GM12878 (cell line): ENCODE measurements at regions not wholly inside any gene's neighbourhood (a gene's known extent, or its start where the extent isn't known, plus 50 kb on each side); places are given as distances from the start of the nearest gene placed in this dataset.

Source experiments
- ATAC-seq: fragments of 200-7000 bp; cut with Tn5 transposase; 3 replicates; pipeline ENCODE4 v1.9.1; 2020; ENCODE audit warnings: mild to moderate bottlenecking, moderate library complexity
- BruUV-seq: library from RNA; stranded (reverse); fragments of 400-500 nt; replicated peaks from 2 replicates; lab custom pipeline; 2021; lab: Mats Ljungman, UMichigan
- CTCF ChIA-PET: fragments of 300-600 bp; sonication (Branson Sonifier 250); formaldehyde crosslinking; extraction: SDS; loops from one replicate; lab custom pipeline; 2021; ENCODE audit warnings: inconsistent platforms; lab: Yijun Ruan, JAX
- POLR2A ChIA-PET: fragments of 350-600 bp; formaldehyde crosslinking; extraction: SDS; loops from one replicate; lab custom pipeline; 2021; ENCODE audit warnings: inconsistent platforms; lab: Charles Lee
- RAD21 ChIA-PET: fragments of 300-600 bp; sonication (Branson Sonifier 250); formaldehyde crosslinking; loops from one replicate; lab custom pipeline; 2023; ENCODE audit warnings: antibody characterized with exemption; ENCODE audit not compliant: unreplicated experiment; lab: Charles Lee
- SMC1A ChIA-PET: fragments of 300-600 bp; sonication (Branson Sonifier 250); formaldehyde crosslinking; loops from one replicate; lab custom pipeline; 2023; ENCODE audit not compliant: unreplicated experiment, uncharacterized antibody; lab: Charles Lee
- DNase-seq: peaks from one replicate; pipeline ENCODE4 v3.0.0-alpha.2; 2011; ENCODE audit warnings: low read depth, low spot score
- FAIRE-seq: peaks from 3 replicates; lab custom pipeline; 2011; peaks lifted over from hg19 to GRCh38; lab: Jason Lieb, UNC
- H2AFZ ChIP-seq: 2 replicates; pipeline ENCODE4 v1.6.0; 2011; ENCODE audit warnings: low read depth, low read length, control low read depth; ENCODE audit not compliant: control insufficient read depth
- H3K27ac ChIP-seq: 2 replicates; pipeline ENCODE4 v1.5.1; 2011; ENCODE audit warnings: control low read depth; ENCODE audit not compliant: control insufficient read depth, insufficient read depth
- H3K27me3 ChIP-seq, 2 experiments: replicated peaks in 1 of 2; 2 replicates each; pipeline versions ENCODE4 v1.6.0 to v1.6.1; 2011; ENCODE audit warnings: low read length in 1 of 2; ENCODE audit not compliant: control insufficient read depth in 2 of 2, insufficient read depth in 2 of 2
- H3K36me3 ChIP-seq, 2 experiments: 2 replicates each; pipeline ENCODE4 v1.5.1; 2011; ENCODE audit warnings: low read length in 1 of 2; ENCODE audit not compliant: control insufficient read depth in 2 of 2, insufficient read depth in 2 of 2
- H3K4me1 ChIP-seq: 2 replicates; pipeline ENCODE4 v1.6.1; 2011; ENCODE audit warnings: mild to moderate bottlenecking, low read length, moderate library complexity, mixed read lengths; ENCODE audit not compliant: control insufficient read depth, insufficient read depth
- H3K4me2 ChIP-seq: 2 replicates; pipeline ENCODE4 v1.6.0; 2011; ENCODE audit warnings: control low read depth; ENCODE audit not compliant: control insufficient read depth, insufficient read depth
- H3K4me3 ChIP-seq: fragments of 200-600 bp; sonication (generic); 2 replicates; pipeline ENCODE4 v1.5.1; 2016
- H3K79me2 ChIP-seq: 2 replicates; pipeline ENCODE4 v1.6.0; 2011; ENCODE audit warnings: low read length; ENCODE audit not compliant: control insufficient read depth, insufficient read depth
- H3K9ac ChIP-seq: 2 replicates; pipeline ENCODE4 v1.8.0; 2011; ENCODE audit warnings: low read length, control low read depth, mixed read lengths; ENCODE audit not compliant: control insufficient read depth, insufficient read depth
- H3K9me3 ChIP-seq: replicated peaks from 3 replicates; pipeline ENCODE4 v1.5.1; 2011; ENCODE audit warnings: mild to moderate bottlenecking, low read length; ENCODE audit not compliant: control insufficient read depth, insufficient read depth
- H4K20me1 ChIP-seq: 2 replicates; pipeline ENCODE4 v1.6.0; 2011; ENCODE audit not compliant: control insufficient read depth, insufficient read depth
- BMI1 ChIP-seq: fragments of 450-650 bp; IDR thresholded peaks from 2 replicates; pipeline ENCODE4 v1.6.1; 2016; ENCODE audit warnings: mild to moderate bottlenecking, moderate library complexity, borderline replicate concordance
- KAT2A ChIP-seq: conservative IDR thresholded peaks from 2 replicates; pipeline ENCODE4 v1.6.1; 2011; ENCODE audit warnings: low read depth, low read length; ENCODE audit not compliant: control insufficient read depth
- NFIC ChIP-seq: IDR thresholded peaks from 2 replicates; pipeline ENCODE4 v1.6.1; 2012; ENCODE audit warnings: low read depth, mild to moderate bottlenecking, inconsistent platforms, low read length, moderate library complexity
- NFYB ChIP-seq: IDR thresholded peaks from 2 replicates; pipeline ENCODE4 v1.6.1; 2011; ENCODE audit warnings: low read depth, mild to moderate bottlenecking, low read length, improper control_type of control experiment, moderate library complexity; ENCODE audit not compliant: insufficient read depth
- POU2F2 ChIP-seq: IDR thresholded peaks from 3 replicates; pipeline ENCODE4 v1.6.1; 2011; ENCODE audit warnings: low read depth, mild to moderate bottlenecking, low read length, borderline replicate concordance
- SMC3 ChIP-seq: IDR thresholded peaks from 2 replicates; pipeline ENCODE4 v1.6.1; 2011; ENCODE audit warnings: low read length, improper control_type of control experiment, borderline replicate concordance
- STAT3 ChIP-seq: IDR thresholded peaks from 2 replicates; pipeline ENCODE4 v1.6.1; 2011; ENCODE audit warnings: low read depth, low read length, improper control_type of control experiment
- YY1 ChIP-seq: IDR thresholded peaks from 2 replicates; pipeline ENCODE4 v1.6.1; 2011; ENCODE audit warnings: low read depth, mild to moderate bottlenecking, low read length
- WGBS: methylation state at CpG from one replicate; pipeline ENCODE4 v1.1.6; 2016; ENCODE audit warnings: low lambda C conversion rate; ENCODE audit not compliant: insufficient replicate concordance, insufficient coverage; ENCODE audit errors: missing lambda C conversion rate; 5-methylcytosine and 5-hydroxymethylcytosine counted together
- in situ Hi-C: fragments of 300-500 bp; cut with MboI; formaldehyde crosslinking; loops from 9 replicates; pipeline ENCODE4 v1.14.3; 2018; ENCODE audit warnings: mixed read lengths
- intact Hi-C: fragments of 100-400 bp; cut with micrococcal nuclease; formaldehyde crosslinking; loops from one replicate; pipeline ENCODE4 v1.14.2; 2022; ENCODE audit not compliant: unreplicated experiment
- TF ChIP-seq, protein P1 (sequence below): IDR thresholded peaks from 2 replicates; pipeline ENCODE4 v1.6.1; 2012; ENCODE audit warnings: mild to moderate bottlenecking, low read depth, low read length

DNA sequence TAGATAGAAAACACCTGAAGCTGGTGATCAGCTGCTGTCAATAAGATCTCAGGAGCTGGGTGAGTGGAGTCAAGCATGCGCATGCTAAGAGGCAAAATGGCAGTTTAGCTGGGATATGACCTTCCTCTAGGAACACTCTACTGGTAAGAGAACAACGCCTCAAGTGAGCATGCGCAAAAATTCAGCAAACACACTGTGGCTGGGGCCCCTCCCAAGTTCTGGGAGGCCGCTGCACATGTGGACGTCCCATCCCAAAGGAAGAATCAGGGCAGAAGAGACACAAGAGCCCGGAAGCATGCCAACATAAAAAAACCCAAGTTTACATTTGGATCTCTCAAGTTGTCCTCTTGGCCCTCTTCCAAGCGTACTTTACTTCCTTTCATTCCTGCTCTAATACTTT lies 126.3 kb upstream of the F3 start:
- ChIA-PET RAD21 (no interaction called here), POLR2A (interaction anchor here (0.6 kb wide), 1 partner anchor 191 kb away, joined by 4 read pairs; no protein-coding TSS in a partner anchor), SMC1A (interaction anchor here (1.0 to 1.4 kb wide), 3 partner anchors 9 to 135 kb away, joined by 3 read pairs; no protein-coding TSS in a partner anchor), CTCF (interaction anchor here (0.7 kb wide), 1 partner anchor 25 kb away, joined by 3 read pairs; no protein-coding TSS in a partner anchor)
- no peaks in the 10 kb centered on the region for H4K20me1 ChIP-seq
- no peak overlapping the region for H3K4me2 ChIP-seq
- ATAC-seq (no peak), DNase-seq (no peak), FAIRE-seq (no peak)
- 46% methylated on average over 7 of the region's 7 CpGs for WGBS
- no peak overlapping the region for H3K27ac ChIP-seq
- in situ Hi-C loops (no loop called here), intact Hi-C loops (loop anchor here (5.0 kb wide), 1 partner anchor 49 kb away; no protein-coding TSS in a partner anchor)
- no TSS peak for BruUV-seq
- H2AFZ ChIP-seq, result no peak overlapping the region
- H3K27me3 ChIP-seq, result 0 out of 4 replicates have a peak, but pooled peaks cover 0 to 1% of the 10 kb centered on the region in 2 experiments
- H3K9ac ChIP-seq, result no peak overlapping the region
- TF ChIP-seq NFIC (no peak), POU2F2 (no peak), STAT3 (no peak), NFYB (no peak), SMC3 (no peak), KAT2A (no peak), BMI1 (no peak), YY1 (no peak)
- TF ChIP-seq, protein P1, sequence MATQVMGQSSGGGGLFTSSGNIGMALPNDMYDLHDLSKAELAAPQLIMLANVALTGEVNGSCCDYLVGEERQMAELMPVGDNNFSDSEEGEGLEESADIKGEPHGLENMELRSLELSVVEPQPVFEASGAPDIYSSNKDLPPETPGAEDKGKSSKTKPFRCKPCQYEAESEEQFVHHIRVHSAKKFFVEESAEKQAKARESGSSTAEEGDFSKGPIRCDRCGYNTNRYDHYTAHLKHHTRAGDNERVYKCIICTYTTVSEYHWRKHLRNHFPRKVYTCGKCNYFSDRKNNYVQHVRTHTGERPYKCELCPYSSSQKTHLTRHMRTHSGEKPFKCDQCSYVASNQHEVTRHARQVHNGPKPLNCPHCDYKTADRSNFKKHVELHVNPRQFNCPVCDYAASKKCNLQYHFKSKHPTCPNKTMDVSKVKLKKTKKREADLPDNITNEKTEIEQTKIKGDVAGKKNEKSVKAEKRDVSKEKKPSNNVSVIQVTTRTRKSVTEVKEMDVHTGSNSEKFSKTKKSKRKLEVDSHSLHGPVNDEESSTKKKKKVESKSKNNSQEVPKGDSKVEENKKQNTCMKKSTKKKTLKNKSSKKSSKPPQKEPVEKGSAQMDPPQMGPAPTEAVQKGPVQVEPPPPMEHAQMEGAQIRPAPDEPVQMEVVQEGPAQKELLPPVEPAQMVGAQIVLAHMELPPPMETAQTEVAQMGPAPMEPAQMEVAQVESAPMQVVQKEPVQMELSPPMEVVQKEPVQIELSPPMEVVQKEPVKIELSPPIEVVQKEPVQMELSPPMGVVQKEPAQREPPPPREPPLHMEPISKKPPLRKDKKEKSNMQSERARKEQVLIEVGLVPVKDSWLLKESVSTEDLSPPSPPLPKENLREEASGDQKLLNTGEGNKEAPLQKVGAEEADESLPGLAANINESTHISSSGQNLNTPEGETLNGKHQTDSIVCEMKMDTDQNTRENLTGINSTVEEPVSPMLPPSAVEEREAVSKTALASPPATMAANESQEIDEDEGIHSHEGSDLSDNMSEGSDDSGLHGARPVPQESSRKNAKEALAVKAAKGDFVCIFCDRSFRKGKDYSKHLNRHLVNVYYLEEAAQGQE, result no peak
- no peaks in the 10 kb centered on the region for H3K4me1 ChIP-seq
- H3K9me3 ChIP-seq, result no peaks in the 10 kb centered on the region
- H3K4me3 ChIP-seq, result no peak overlapping the region
- H3K79me2 ChIP-seq, result no peaks in the 10 kb centered on the region
- H3K36me3 ChIP-seq, result no peaks in the 10 kb centered on the region
